ENCODE measurements at regions not wholly inside any gene's neighbourhood (a gene's known extent, or its start where the extent isn't known, plus 50 kb on each side); places are given as distances from the start of the nearest gene placed in this dataset.

DNA sequence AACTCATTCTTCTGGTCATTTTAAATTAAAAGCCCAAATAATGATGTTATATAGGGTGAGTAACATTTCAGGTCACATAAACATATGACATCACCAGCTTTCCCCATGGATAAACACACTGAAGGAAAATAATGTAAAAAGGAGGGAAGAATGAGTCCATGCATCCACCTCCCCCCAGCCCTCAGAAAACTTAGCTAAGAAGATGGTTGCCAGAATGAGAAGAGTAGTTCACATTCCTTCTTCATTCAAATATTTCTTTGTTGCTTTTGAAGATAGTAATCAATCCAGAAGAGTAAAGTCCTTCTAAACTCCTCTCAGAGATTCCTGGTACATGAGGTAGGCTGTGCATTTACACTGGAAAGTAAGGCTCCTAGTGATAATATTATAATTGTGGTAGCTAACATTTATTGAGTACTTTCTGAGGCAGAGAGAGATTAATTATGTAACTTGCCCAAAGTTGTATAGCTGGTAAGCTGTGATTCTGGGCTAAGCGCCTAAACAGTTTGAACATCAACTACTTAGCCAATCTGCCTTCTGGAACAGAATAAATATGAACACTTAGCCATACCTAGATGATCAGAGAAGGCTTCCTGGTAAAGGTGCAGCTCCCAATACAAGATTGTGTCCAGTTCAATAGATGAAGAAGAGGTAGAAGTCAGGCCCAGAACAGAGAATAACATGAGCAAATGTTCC is 256.7 kb upstream of the FN1 start:
- TF ChIP-seq, protein P1, sequence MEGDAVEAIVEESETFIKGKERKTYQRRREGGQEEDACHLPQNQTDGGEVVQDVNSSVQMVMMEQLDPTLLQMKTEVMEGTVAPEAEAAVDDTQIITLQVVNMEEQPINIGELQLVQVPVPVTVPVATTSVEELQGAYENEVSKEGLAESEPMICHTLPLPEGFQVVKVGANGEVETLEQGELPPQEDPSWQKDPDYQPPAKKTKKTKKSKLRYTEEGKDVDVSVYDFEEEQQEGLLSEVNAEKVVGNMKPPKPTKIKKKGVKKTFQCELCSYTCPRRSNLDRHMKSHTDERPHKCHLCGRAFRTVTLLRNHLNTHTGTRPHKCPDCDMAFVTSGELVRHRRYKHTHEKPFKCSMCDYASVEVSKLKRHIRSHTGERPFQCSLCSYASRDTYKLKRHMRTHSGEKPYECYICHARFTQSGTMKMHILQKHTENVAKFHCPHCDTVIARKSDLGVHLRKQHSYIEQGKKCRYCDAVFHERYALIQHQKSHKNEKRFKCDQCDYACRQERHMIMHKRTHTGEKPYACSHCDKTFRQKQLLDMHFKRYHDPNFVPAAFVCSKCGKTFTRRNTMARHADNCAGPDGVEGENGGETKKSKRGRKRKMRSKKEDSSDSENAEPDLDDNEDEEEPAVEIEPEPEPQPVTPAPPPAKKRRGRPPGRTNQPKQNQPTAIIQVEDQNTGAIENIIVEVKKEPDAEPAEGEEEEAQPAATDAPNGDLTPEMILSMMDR (IDR thresholded peaks at IDR 0.05), result no peak
- TF ChIP-seq POLR2AphosphoS5 (IDR thresholded peaks at IDR 0.05; ENCODE audit: low read depth, low read length) (no peak), SIN3A (IDR thresholded peaks at IDR 0.05; ENCODE audit: borderline replicate concordance, insufficient read depth, low read depth, low read length) (no peak), TCF7L2 (IDR thresholded peaks at IDR 0.05; ENCODE audit: low read depth, low read length) (no peak)
